ENCODE measurements at regions not wholly inside any gene's neighbourhood (a gene's known extent, or its start where the extent isn't known, plus 50 kb on each side); places are given as distances from the start of the nearest gene placed in this dataset.
"Not testable (repeated sequence)": the region's sequence is repeated elsewhere in the genome, so short reads cannot be mapped to it uniquely, and the experiment has no call there.

DNA sequence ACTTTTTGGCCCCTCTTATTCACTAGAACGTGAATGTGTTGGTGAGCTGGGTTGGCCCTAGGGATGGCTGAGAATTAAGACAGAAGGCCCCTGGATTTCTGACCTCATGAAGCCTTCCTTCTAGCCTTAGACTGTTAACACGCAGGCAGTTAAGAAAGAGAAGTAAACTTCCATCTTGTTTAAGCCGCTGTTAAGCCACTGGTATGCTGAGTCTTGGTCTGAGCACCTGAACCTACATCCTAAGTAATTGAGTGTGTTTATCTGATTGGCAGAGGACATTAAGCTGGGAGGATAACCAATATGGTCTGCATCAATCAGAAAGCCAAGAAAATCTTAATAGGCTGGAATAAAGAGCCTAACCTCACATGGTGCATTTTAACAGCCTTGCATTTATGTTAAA, 535.0 kb upstream of the ARID1B start:
- DNase-seq (ENCODE audit: extremely low read depth in 1 of 2, low read depth in 1 of 2) = no peak

DNA sequence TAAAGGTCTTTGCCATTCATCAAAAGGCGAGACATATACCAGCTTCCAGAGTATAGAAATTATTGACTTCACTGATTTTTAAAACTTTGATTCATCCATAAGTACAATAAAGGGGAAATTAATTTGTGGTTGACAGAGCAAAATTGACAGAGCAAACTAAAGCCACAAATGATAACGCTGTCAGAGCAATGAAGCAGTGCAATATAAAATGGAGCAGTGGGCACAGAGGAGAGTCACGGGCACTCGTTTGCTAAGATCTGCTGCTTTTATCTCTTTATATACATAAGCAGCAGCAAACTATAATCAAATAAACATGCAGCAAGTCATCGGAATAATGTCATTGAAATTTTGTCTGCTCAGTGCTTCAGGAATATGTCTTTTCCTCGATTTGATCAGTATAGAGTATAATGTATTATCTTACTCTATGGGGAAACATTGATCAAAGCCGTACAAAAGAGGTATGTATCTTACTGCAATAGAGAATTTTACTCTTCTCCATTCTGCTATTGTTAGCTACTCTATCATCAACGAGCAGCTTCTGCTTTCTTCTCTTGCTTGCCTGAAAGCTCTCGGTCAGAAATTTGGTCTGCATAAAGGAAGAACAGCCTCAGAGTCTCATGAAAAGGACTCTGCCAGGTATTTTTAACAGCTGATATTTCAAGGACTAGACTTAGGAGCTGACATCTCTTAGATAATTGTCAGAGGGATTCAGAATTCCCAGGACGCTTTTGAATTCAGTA, 546.0 kb upstream of the ARID1B start:
- no peak for DNase-seq (ENCODE audit: extremely low read depth in 1 of 2, low read depth in 1 of 2)

DNA sequence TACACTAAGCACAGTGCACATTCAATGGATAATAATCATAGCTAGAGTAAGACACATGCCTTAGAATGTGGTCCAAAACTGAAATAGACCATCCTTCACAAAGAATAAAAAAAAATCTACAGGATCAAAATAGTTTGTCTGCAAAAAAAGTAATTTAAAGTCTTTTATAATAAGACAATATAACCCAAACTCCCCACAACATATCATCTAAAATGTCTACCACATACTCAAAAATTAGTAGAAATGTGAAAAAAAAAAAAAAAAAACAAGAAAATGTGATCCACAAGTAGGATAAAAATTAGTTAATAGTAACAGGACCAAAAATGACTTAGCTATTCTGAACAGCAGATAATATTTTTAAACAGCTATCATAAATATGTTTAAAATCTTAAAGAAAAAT, 557.2 kb upstream of the ARID1B start:
- no peak for DNase-seq (ENCODE audit: extremely low read depth in 1 of 2, low read depth in 1 of 2)

DNA sequence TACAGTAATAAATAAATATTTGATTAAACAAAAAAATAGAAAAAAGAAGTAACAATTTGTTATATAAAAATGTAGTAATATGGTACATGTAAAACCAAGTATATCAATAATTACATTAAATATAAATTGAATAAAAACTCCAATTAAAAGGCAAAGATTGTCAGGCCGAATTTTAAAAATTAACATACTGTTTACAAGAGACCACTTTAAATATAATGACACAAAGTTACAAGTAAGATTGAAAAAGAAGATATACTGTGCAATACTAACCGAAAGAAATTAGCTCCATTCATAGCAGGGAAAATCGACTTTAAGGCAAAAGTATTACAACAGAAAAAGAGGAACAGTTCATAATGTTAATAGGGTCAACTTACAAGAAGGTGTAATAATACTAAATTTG, 571.5 kb upstream of the ARID1B start:
- no peak for DNase-seq (ENCODE audit: extremely low read depth in 1 of 2, low read depth in 1 of 2)

DNA sequence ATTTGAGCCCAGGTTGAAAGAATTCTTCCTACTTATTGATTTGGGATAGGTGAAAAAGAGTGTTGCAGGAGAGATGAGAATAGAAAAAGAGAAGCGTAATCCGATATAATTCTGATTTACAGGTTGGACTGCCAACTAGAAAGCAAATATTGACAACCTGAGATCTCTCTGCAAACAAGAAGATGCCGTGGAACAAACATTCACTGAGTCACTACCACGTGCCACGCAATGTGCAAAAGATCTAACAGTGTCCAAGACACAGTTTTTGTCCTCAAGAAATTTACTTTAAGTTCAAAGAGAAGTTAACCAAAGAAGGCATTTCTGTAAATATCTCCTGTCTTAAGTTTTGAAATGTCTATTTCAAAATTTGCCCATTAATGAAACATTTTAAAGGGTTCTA, 578.0 kb upstream of the ARID1B start:
- DNase-seq (ENCODE audit: extremely low read depth in 1 of 2, low read depth in 1 of 2) = no peak

DNA sequence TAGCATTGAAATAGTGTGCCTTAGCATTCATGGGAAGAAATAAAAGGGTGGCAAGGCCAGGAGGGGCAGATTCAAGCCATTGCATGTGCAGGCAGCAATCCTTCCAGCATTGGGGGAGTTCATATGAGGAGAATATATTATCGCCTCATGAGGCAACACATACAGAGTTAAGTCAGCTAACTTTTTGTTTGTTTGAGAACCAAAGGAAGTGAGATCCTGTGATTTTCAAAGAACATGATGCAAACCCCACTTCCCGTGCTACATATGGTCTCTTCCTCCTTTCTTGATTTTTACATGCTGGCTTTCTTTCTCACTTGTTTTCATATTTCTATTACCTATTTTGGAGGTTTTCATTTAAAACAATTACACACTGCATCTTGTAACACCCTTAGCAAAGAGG, 579.7 kb upstream of the ARID1B start:
- DNase-seq (ENCODE audit: extremely low read depth in 1 of 2, low read depth in 1 of 2) = no peak

DNA sequence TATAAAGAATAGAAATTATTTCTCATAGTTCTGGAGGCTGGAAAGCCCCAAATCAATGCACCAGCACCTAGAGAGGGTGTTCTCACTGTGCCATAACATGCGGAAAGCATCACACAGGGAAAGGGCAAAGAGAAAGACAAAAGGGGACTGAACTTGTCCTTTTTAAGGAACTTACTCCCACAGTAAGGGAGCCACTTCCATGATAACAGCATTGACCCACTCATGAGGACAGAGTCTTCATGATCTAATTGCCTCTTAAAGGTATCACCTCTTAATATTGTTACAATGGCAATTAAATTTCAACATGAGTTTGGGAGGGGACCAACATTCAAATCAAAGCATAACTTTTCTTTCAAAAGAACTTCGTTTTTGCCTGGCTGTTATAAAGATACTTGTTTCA, 582.2 kb upstream of the ARID1B start:
- DNase-seq (ENCODE audit: extremely low read depth in 1 of 2, low read depth in 1 of 2) = no peak

DNA sequence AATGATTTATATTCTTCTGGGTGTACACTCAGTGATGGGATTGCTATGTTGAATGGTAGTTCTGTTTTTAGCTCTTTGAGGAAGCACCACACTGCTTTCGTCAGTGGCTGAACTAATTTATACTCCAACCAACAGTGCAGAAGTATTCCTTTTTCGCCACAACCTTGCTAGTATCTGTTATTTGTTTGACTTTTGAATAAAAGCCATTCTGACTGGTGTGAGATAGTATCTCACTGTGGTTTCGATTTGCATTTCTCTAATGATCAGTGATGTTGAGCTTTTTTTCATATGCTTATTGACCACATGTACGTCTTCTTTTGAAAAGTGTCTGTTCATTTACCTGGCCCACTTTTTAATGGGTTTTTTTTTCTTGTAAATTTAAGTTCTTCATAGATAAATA, 583.8 kb upstream of the ARID1B start:
- no peak for DNase-seq (ENCODE audit: extremely low read depth in 1 of 2, low read depth in 1 of 2)

DNA sequence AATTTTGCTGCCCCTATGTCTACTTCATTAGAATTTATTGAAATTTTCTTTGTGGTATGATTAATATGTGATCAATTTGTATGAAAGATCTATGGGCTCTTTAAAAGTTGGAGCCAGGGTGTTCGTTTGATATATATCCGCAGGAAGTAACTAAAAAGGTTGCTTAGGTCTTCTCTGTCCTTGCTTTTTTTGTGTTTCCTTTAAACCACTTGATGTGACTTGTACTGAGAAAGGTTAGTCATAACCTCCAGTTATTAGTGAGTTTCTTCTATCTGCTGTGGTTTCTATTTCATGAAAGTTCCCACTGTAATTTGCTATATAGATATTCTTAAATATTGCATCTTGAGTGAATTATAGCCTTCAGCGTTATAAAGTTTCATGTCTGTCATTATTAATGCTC, 585.3 kb upstream of the ARID1B start:
- DNase-seq (ENCODE audit: extremely low read depth in 1 of 2, low read depth in 1 of 2) = no peak

DNA sequence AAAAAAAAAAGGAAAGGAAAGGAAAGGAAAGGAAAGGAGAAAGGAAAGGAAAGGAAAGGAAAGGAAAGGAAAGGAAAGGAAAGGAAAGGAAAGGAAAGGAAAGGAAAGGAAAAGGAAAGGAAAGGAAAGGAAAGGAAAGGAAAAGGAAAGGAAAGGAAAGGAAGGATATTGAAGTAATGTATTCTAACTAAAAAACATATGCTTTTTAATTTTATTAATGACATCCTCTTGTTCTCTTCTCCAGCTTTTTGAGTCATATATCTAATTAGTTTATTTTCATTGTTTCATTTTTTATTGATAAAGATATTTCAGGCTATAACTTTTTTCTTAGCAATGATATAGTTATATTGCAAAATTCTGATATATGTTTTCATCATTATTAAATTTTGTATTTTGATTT, 585.8 kb upstream of the ARID1B start:
- not testable (repeated sequence) for DNase-seq (ENCODE audit: extremely low read depth in 1 of 2, low read depth in 1 of 2)

DNA sequence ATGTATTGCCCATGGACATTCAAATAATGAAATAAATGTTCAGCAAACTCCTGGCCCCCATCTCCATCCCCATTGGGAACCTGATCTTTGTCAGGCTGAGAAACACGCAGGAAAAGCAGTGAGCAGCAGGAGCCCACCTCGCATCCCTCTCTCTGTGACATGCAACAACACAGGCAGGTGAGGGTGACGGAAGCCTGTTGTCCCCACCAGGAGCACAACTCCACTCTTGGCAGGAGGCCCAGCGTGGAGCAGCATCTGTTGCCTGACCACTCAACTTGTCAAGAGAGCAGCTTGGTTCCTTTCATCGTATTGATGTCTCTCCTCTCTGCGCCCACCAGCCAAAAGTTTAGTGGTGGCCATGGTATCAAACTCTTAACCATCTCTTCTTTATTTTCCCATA, 586.9 kb upstream of the ARID1B start:
- no peak for DNase-seq (ENCODE audit: extremely low read depth in 1 of 2, low read depth in 1 of 2)

DNA sequence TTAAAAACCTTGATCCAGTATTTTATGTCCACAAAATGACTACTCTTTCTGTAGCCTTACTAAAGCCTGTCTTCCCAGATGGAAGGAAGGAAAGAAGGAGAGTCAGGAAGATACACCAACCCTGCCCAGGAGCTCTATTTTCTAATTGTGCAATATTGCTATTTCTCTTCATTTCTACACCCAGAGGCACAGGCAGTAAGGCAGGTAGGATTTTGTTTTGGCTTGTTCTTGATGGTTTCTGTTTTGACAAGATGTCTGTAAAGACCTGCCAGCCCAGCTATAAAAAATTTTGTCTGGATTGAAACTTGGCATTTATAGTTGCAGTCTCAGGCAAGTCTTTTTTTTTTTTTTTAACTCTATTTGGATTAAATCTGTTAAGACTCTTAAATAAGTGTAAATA, 587.5 kb upstream of the ARID1B start:
- no peak for DNase-seq (ENCODE audit: extremely low read depth in 1 of 2, low read depth in 1 of 2)

DNA sequence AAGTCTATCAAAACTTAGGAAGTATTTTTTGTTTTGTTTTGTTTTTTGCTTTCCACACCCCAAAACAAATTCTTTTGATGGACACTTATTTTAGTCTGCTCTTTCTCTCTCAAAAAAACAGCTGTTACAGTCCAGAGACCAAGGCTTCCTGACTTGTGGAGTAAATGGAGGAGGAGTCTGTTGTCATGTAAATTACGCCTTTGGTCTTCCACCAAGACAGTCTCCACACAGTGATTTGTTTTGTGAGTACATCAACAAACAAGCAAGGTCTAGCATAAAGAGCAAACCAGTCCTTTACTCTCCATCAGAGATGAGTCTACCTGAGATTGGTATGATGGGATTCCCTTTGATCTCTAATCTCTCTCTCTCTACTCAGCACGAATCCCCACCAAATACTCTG, 588.0 kb upstream of the ARID1B start:
- DNase-seq (ENCODE audit: extremely low read depth in 1 of 2, low read depth in 1 of 2) = no peak

DNA sequence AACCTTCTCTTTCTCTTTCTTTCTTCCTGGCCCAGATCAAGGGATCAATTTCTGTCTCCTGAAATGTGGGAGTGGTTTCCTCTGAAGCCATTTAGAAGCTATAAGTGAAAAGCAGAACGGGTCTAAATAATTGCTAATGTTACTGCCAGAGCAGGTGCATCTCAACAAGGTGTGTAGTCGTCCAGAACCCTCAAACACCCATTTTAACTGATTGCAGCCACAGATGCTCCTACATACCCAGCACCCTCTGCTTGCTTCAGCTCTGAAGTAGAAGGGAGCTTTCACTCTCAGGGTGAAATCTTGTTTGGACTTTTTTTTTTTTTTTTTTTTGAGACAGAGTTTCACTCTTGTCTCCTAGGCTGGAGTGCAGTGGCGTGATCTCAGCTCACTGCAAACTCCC, 592.1 kb upstream of the ARID1B start:
- no peak for DNase-seq (ENCODE audit: extremely low read depth in 1 of 2, low read depth in 1 of 2)

DNA sequence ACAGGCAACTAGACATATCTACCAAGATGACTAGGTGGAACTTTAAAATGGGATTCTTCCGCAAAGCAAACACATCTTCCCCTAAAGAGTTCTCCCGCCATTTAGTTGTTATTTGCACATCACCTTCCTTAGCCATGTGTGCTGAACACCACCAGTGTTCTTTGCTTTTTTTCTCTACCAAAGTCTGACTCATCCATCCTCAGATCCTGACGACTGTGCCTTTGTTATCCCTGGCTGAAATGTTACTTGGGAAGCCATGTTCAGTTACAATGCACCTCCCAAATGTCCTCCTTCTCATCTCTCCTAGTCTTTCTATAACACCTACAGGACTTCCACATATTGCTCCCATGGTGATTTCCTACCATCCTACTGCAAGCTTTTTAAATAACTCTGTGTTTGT, 593.5 kb upstream of the ARID1B start:
- no peak for DNase-seq (ENCODE audit: extremely low read depth in 1 of 2, low read depth in 1 of 2)

DNA sequence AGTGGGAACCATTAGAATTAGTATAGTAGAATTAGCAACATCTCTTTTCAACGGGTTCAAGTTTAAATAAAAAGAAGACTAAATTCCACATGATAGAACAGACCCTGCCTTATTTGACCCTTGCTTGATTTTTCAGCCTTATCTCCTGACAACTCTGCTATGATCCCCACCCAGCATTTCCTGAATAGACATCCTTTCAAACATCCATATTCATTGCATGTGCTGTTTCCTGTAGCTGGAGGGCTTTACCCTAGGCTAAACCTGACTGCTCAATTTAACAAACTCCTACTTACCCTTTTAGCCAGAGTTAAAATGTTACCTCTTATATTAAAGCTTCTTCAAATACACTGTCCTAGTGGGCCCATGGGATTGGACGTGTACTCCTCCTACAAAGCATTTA, 594.8 kb upstream of the ARID1B start:
- no peak for DNase-seq (ENCODE audit: extremely low read depth in 1 of 2, low read depth in 1 of 2)

DNA sequence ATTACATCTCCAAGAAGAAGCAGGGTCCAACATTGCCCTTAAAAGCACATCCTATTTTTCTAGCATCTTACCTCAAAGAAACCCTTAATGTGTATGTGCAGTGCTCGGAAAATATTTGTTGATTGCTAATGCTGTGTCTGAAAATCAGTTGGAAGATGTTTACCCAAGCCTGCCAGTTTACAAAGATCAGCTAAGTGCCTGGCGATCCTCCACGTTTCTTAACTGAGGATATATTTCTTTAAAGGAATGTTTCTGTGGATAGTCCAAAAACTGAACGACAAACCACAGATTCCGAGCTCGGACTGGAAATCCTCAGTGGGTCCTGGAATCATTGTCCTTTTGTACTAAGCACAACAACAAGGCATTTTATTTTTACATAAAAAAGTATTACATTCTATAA, 595.7 kb upstream of the ARID1B start:
- no peak for DNase-seq (ENCODE audit: extremely low read depth in 1 of 2, low read depth in 1 of 2)

DNA sequence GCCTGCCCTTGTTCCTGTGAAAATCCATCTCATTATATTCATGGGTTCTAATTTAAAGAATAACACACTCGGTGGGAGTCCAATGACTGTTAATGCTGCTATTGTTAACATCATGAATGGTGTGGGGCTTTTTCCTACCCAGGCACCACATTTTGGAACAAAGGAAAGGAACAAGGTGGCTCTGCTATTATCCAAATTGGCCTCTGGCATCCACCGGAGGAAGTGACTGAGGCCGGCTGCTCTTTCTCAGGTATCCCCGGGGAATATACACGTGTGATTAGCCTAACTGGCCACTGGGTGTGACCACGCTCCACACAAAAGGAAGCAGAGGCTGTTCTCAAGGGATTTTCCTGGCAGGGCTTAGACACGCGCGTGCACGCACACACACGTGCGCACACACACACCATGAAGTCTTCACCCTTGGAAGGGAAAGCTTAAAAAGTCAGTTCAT, 601.2 kb upstream of the ARID1B start:
- no peak for DNase-seq (ENCODE audit: extremely low read depth in 1 of 2, low read depth in 1 of 2)

DNA sequence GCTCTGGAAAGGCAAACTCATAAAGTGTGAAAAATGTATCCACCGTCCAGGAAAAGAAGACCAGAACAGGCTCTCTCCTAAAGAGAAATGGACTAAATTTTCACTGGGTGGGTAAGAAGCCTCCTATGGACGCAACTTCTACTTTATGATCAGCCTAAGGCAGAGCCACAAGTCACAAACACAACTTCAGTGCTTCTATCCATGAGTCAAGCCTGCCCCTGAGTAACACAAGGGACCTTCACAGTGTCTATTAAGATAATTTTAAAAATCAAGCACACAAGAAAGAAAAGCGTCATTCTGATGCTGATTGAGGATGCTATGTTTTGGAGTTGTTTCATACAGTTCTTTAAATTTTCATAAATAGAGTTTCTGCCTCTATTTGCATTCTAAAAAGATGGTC, 601.7 kb upstream of the ARID1B start:
- no peak for DNase-seq (ENCODE audit: extremely low read depth in 1 of 2, low read depth in 1 of 2)

DNA sequence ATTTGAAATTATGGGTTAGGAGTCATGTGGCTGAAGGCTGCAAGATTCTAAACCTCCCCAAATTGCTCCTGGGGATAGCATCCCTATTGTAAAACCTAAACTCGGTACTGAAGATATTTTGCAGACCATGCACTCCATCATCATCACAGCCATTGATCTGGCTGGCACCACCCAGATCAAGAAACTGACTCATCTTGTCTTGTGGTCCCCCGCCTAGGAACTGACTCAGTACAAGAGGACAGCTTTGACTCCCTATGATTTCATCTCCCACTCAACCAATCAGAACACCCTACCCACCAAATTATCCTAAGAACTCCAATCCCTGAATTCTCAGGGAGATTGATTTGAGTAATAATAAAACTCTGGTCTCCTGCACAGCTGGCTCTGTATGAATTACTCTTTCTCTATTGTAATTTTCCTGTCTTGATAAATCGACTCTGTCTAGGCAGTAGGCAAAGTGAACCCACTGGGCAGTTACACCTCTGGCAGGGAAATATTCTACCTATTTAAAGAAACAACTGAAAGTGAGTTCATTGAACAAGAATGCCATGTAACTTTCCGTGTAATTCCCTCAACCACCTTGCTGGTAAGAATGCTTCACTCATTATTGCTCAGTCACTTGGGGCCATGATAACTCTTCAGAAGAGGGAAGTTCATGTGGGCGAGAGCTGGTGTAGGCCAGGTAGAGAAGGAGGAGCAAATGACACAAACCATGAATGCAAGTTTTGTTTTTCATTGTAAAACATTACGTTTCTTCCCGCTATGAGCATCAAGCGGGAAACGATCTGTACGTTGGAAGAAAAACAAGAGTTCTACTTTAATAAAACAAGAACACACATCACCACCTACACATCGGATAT, 602.9 kb upstream of the ARID1B start:
- peak; percentile 10 to 49 for DNase-seq (ENCODE audit: extremely low read depth in 1 of 2, low read depth in 1 of 2)

DNA sequence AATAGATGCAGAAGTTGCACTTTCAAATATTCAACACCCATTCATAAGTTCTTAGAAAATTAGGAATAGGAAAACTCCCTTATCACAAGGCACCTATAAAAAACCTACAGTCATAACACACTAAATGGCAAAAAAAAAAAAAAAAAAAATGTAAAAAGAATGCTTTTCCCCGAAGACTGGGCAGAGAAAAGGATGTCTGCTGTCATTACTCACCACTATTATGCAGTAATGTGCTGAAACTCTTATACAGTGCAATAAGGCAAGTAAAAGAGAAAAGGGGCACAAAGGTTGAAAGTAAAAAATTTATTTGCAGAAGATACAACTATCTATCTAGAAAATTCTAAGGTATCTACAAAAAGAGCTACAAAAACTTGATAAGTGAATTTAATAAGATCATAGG, 607.8 kb upstream of the ARID1B start:
- no peak for DNase-seq (ENCODE audit: extremely low read depth in 1 of 2, low read depth in 1 of 2)

DNA sequence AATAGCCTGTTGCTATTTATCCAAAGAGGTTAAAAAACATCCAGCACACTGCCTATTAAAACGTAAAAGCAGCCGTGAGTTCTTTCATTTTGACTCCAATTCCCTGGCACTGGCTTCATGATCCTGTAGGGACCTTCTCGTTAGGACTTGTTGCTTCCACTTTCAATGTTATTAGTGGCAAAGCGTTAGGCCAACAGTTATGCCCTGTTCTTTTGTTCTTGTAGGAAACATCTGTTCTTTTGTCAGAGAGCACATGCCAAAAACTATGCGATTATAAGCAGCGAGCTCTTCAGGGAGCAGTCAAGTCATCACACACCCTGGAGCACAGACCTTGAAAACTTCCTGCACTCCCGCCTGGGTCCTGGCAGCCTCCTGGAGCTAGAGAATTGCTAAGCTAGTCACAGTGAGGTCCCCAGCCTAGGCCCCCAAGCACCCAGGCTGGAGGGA, 609.5 kb upstream of the ARID1B start:
- DNase-seq (ENCODE audit: extremely low read depth in 1 of 2, low read depth in 1 of 2) = no peak
